HepG2 (cell line): ENCODE measurements at regions not wholly inside any gene's neighbourhood (a gene's known extent, or its start where the extent isn't known, plus 50 kb on each side); places are given as distances from the start of the nearest gene placed in this dataset.

Experiments used
- ATAC-seq: fragments of 200-7000 bp; cut with Tn5 transposase; 3 replicates; pipeline ENCODE4 v1.9.1; 2020; ENCODE audit warnings: mild to moderate bottlenecking, moderate library complexity
- BruUV-seq: library from RNA; stranded (reverse); fragments of 400-500 nt; replicated peaks from 2 replicates; lab custom pipeline; 2021; lab: Mats Ljungman, UMichigan
- CTCF ChIA-PET: fragments of 300-600 bp; formaldehyde crosslinking; extraction: SDS; loops from one replicate; lab custom pipeline; 2021; ENCODE audit warnings: low total read pairs, inconsistent platforms, low intra/inter-chr PET ratio; lab: Yijun Ruan, JAX
- POLR2A ChIA-PET: fragments of 350-600 bp; sonication (Branson Sonifier 250); formaldehyde crosslinking; loops from one replicate; lab custom pipeline; 2020; ENCODE audit warnings: antibody characterized with exemption, inconsistent platforms; lab: Yijun Ruan, JAX
- DNase-seq: peaks from one replicate; pipeline ENCODE4 v3.0.0-alpha.2; 2015; ENCODE audit warnings: low spot score
- FAIRE-seq: peaks from 3 replicates; lab custom pipeline; 2011; peaks lifted over from hg19 to GRCh38; lab: Jason Lieb, UNC
- H2AFZ ChIP-seq: one replicate; pipeline ENCODE4 v1.6.1; 2011; ENCODE audit warnings: low read length, inconsistent platforms
- H3K27ac ChIP-seq: fragments of 300-600 bp; 3 replicates; pipeline ENCODE4 v1.8.0; 2011; ENCODE audit warnings: mixed run types, mild to moderate bottlenecking, mixed read lengths, low read length, inconsistent platforms; ENCODE audit not compliant: insufficient read depth; ENCODE audit errors: extremely low read length
- H3K27me3 ChIP-seq, 2 experiments: fragments of 200-600 bp in 1 of 2; 2 replicates in 1 of 2; 3 replicates in 1 of 2; pipeline versions ENCODE4 v1.6.0 to v1.8.0; 2011; ENCODE audit warnings: low read length in 2 of 2, mild to moderate bottlenecking in 2 of 2, moderate library complexity in 2 of 2, inconsistent platforms in 1 of 2; ENCODE audit not compliant: insufficient read depth in 2 of 2, control insufficient read depth in 1 of 2
- H3K36me3 ChIP-seq, 2 experiments: fragments of 200-600 bp in 1 of 2; replicated peaks in 1 of 2; 2 replicates in 1 of 2; 3 replicates in 1 of 2; pipeline versions ENCODE4 v1.5.1 to v1.8.0; 2011; ENCODE audit warnings: low read length in 2 of 2, inconsistent platforms in 1 of 2; ENCODE audit not compliant: insufficient read depth in 2 of 2, control insufficient read depth in 1 of 2
- H3K4me1 ChIP-seq: 2 replicates; pipeline ENCODE4 v1.5.1; 2012; ENCODE audit warnings: low read length, inconsistent platforms; ENCODE audit not compliant: insufficient read depth
- H3K4me2 ChIP-seq: 2 replicates; pipeline ENCODE4 v1.6.0; 2011; ENCODE audit warnings: low read depth, low read length, inconsistent platforms
- H3K4me3 ChIP-seq, 3 experiments: fragments of 200-600 bp in 1 of 3; sonication (generic), shearing (Covaris generic) in 1 of 3; replicated peaks in 1 of 3; 2 replicates each; pipeline ENCODE4 v1.5.1; 2011 to 2016; ENCODE audit warnings: low read length in 3 of 3, inconsistent platforms in 2 of 3, low read depth in 2 of 3, mild to moderate bottlenecking in 2 of 3, control low read depth in 1 of 3, mixed read lengths in 1 of 3; ENCODE audit not compliant: insufficient read depth in 1 of 3
- H3K79me2 ChIP-seq: one replicate; pipeline ENCODE4 v1.6.1; 2011; ENCODE audit warnings: low read length, inconsistent platforms; ENCODE audit not compliant: insufficient read depth
- H3K9ac ChIP-seq: 2 replicates; pipeline ENCODE4 v1.6.0; 2011; ENCODE audit warnings: mild to moderate bottlenecking, low read depth, low read length, inconsistent platforms; ENCODE audit not compliant: insufficient read depth
- H3K9me3 ChIP-seq: 2 replicates; pipeline ENCODE4 v1.5.1; 2012; ENCODE audit warnings: mild to moderate bottlenecking, low read length
- H4K20me1 ChIP-seq: 2 replicates; pipeline ENCODE4 v1.6.0; 2011; ENCODE audit warnings: inconsistent platforms, mild to moderate bottlenecking, low read length, moderate library complexity; ENCODE audit not compliant: insufficient read depth
- ATF1 ChIP-seq: IDR thresholded peaks from 2 replicates; pipeline ENCODE4 v1.6.1; 2016; ENCODE audit warnings: mild to moderate bottlenecking, control low read depth
- FOXA1 ChIP-seq, 2 experiments: fragments of 450-650 bp in 1 of 2; sonication (generic) in 1 of 2; formaldehyde crosslinking in 1 of 2; IDR thresholded peaks; 2 replicates each; pipeline versions ENCODE4 v1.4.0 to v1.6.1; 2016 to 2020; ENCODE audit warnings: missing genetic modification reagents in 1 of 2
- HMG20B ChIP-seq: conservative IDR thresholded peaks from 2 replicates; pipeline ENCODE4 v1.6.1; 2016; ENCODE audit warnings: missing genetic modification reagents, missing compliant biosample characterization
- KLF13 ChIP-seq: sonication (generic); formaldehyde crosslinking; IDR thresholded peaks from 2 replicates; pipeline ENCODE4 v1.4.0; 2020; ENCODE audit warnings: mild to moderate bottlenecking, missing genetic modification reagents
- KLF9 ChIP-seq: IDR thresholded peaks from 2 replicates; pipeline ENCODE4 v1.6.1; 2016; ENCODE audit warnings: low read depth
- MTA1 ChIP-seq: sonication (generic); formaldehyde crosslinking; IDR thresholded peaks from 2 replicates; pipeline ENCODE4 v1.4.0; 2020; ENCODE audit warnings: missing genetic modification reagents, mild to moderate bottlenecking, borderline replicate concordance
- NCOA1 ChIP-seq: sonication (generic); formaldehyde crosslinking; IDR thresholded peaks from 2 replicates; pipeline ENCODE4 v1.9.0; 2021; ENCODE audit warnings: missing genetic modification reagents
- PHF20 ChIP-seq: sonication (generic); formaldehyde crosslinking; IDR thresholded peaks from 2 replicates; pipeline ENCODE4 v1.5.0; 2020; ENCODE audit warnings: mild to moderate bottlenecking, missing genetic modification reagents
- POLR2G ChIP-seq: fragments of 200-400 bp; formaldehyde crosslinking; IDR thresholded peaks from 2 replicates; pipeline ENCODE4 v1.6.1; 2018; ENCODE audit warnings: mild to moderate bottlenecking, low read depth, low read length, moderate library complexity
- RNF2 ChIP-seq: fragments of 450-650 bp; conservative IDR thresholded peaks from 2 replicates; pipeline ENCODE4 v1.6.1; 2016; ENCODE audit warnings: low read depth
- SATB2 ChIP-seq: sonication (generic); formaldehyde crosslinking; IDR thresholded peaks from 2 replicates; pipeline ENCODE4 v1.5.0; 2020; ENCODE audit warnings: missing genetic modification reagents
- SSRP1 ChIP-seq: IDR thresholded peaks from 2 replicates; pipeline ENCODE4 v1.6.1; 2016; ENCODE audit warnings: control low read depth
- TCF7L2 ChIP-seq: IDR thresholded peaks from 2 replicates; pipeline ENCODE4 v1.6.1; 2011; ENCODE audit warnings: mild to moderate bottlenecking, low read depth, low read length, moderate library complexity
- TERF1 ChIP-seq: sonication (generic); formaldehyde crosslinking; IDR thresholded peaks from 2 replicates; pipeline ENCODE4 v1.8.0; 2022; ENCODE audit warnings: mild to moderate bottlenecking, missing genetic modification reagents, moderate library complexity
- ZGPAT ChIP-seq: IDR thresholded peaks from 2 replicates; pipeline ENCODE4 v1.6.1; 2016; ENCODE audit warnings: mild to moderate bottlenecking
- ZNF235 ChIP-seq: sonication (generic); formaldehyde crosslinking; IDR thresholded peaks from 2 replicates; pipeline ENCODE4 v1.8.1; 2023; ENCODE audit warnings: mild to moderate bottlenecking, missing genetic modification reagents, borderline replicate concordance
- ZNF577 ChIP-seq: sonication (generic); formaldehyde crosslinking; IDR thresholded peaks from 2 replicates; pipeline ENCODE4 v1.4.0; 2020; ENCODE audit warnings: mild to moderate bottlenecking, low read depth, missing genetic modification reagents, borderline replicate concordance
- ZNF878 ChIP-seq: sonication (generic); formaldehyde crosslinking; IDR thresholded peaks from 2 replicates; pipeline ENCODE4 v1.8.1; 2023; ENCODE audit warnings: mild to moderate bottlenecking, missing genetic modification reagents, moderate library complexity
- WGBS: methylation state at CpG from one replicate; pipeline ENCODE4 v1.1.6; 2017; ENCODE audit warnings: low lambda C conversion rate; 5-methylcytosine and 5-hydroxymethylcytosine counted together
- in situ Hi-C: cut with HindIII; loops from 2 replicates; pipeline ENCODE4 v1.10.0; 2017; ENCODE audit warnings: low pct_unique_long_range_greater_than_20kb; ENCODE audit not compliant: extremely low pct_ligation_motif_present
- intact Hi-C: fragments of 100-400 bp; cut with micrococcal nuclease; formaldehyde crosslinking; loops from one replicate; pipeline ENCODE4 v1.10.0; 2022; ENCODE audit not compliant: unreplicated experiment
- TF ChIP-seq, protein P1 (sequence below): sonication (generic); formaldehyde crosslinking; IDR thresholded peaks from 2 replicates; pipeline ENCODE4 v1.9.0; 2022; ENCODE audit warnings: missing genetic modification reagents, mild to moderate bottlenecking, borderline replicate concordance
- TF ChIP-seq, protein P2 (sequence below): sonication (generic); formaldehyde crosslinking; IDR thresholded peaks from 2 replicates; pipeline ENCODE4 v1.4.0; 2020; ENCODE audit warnings: mild to moderate bottlenecking, missing genetic modification reagents

DNA sequence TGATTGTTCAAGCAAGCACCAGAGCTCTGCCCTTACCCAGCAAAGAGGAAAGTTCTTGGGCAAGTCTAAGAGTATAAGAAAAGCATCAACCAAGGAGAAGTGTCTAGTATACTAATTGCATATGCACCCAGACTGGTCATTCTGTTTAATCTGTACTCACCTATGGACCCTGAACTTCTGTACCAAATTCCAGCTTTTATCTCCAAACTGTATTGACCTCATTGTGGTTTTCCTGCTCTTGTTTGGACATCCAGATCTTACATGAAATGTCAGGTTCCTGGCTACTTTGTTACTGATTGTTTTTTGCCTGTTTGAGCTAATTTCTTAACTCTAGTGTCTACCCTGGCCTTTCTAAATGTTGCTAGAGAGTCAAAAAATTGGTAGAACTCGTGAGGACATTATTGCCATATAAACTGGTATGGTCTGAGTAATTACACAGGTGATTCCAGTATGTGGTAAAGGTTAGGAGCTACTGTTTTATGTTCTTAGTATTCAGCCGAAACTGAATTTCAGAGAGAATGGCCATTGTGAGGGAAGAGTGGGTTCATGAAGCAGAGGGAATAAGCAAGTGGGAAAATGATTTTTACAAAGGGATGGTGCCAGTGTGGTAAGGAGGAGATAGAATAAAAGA, 146.3 kb downstream of the HNMT start:
- no peaks in the 10 kb centered on the region for H4K20me1 ChIP-seq
- in situ Hi-C loops = no loop called here
- ChIA-PET CTCF (no interaction called here), POLR2A (interaction anchor here (0.7 to 2.7 kb wide), 10 partner anchors 23 to 391 kb away, joined by 3 to 40 read pairs (median 4); partner anchors contain the start of genes HNMT and SPOPL)
- H3K4me1 ChIP-seq = peaks cover 62% of the 10 kb centered on the region
- H3K27ac ChIP-seq = peak overlapping the region; percentile 72
- FAIRE-seq = peak; percentile 81
- peak; percentile 96 for DNase-seq
- H3K27me3 ChIP-seq = no peaks in the 10 kb centered on the region
- intact Hi-C loops = loop anchor here (2.0 kb wide), 1 partner anchor 28 kb away; no protein-coding TSS in a partner anchor
- BruUV-seq = no TSS peak
- H3K4me3 ChIP-seq = peak overlapping the region in 1 of 3 experiments; percentile 6; a peak in 1 of 6 replicates
- H3K9ac ChIP-seq = peak overlapping the region; percentile 51
- H3K79me2 ChIP-seq = no peaks in the 10 kb centered on the region
- 23% methylated on average over 2 of the region's 2 CpGs for WGBS
- H3K9me3 ChIP-seq = peaks cover 5% of the 10 kb centered on the region; the same call in 1 of the 2 replicates
- peak overlapping the region; percentile 50 for H2AFZ ChIP-seq
- peak overlapping the region; percentile 65 for H3K4me2 ChIP-seq
- ATAC-seq = peak; percentile 91
- H3K36me3 ChIP-seq = no peaks in the 10 kb centered on the region
- TF ChIP-seq MTA1 (no peak), ZNF878 (CRISPR knock-in tag) (peak; percentile 86; the same call in 1 of the 2 replicates), NCOA1 (no peak), POLR2G (no peak), HMG20B (CRISPR knock-in tag) (peak; percentile 74), ZGPAT (CRISPR knock-in tag) (peak; percentile 93), ZNF577 (CRISPR knock-in tag) (no peak), TERF1 (CRISPR knock-in tag) (no peak), FOXA1 (IDR thresholded peaks at IDR 0.05) (no peak), FOXA1 (CRISPR knock-in tag; IDR thresholded peaks at IDR 0.05) (peak; percentile 87), ZNF235 (no peak), TCF7L2 (peak; percentile 58; the same call in 1 of the 2 replicates), KLF13 (no peak), ATF1 (CRISPR knock-in tag) (peak; percentile 61; the same call in 1 of the 2 replicates), SSRP1 (CRISPR knock-in tag) (peak; percentile 97), PHF20 (CRISPR knock-in tag) (no peak), KLF9 (no peak), SATB2 (CRISPR knock-in tag) (no peak), RNF2 (no peak)
- TF ChIP-seq, protein P1, sequence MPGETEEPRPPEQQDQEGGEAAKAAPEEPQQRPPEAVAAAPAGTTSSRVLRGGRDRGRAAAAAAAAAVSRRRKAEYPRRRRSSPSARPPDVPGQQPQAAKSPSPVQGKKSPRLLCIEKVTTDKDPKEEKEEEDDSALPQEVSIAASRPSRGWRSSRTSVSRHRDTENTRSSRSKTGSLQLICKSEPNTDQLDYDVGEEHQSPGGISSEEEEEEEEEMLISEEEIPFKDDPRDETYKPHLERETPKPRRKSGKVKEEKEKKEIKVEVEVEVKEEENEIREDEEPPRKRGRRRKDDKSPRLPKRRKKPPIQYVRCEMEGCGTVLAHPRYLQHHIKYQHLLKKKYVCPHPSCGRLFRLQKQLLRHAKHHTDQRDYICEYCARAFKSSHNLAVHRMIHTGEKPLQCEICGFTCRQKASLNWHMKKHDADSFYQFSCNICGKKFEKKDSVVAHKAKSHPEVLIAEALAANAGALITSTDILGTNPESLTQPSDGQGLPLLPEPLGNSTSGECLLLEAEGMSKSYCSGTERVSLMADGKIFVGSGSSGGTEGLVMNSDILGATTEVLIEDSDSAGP (CRISPR knock-in tag) = no peak
- TF ChIP-seq, protein P2, sequence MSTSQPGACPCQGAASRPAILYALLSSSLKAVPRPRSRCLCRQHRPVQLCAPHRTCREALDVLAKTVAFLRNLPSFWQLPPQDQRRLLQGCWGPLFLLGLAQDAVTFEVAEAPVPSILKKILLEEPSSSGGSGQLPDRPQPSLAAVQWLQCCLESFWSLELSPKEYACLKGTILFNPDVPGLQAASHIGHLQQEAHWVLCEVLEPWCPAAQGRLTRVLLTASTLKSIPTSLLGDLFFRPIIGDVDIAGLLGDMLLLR (CRISPR knock-in tag) = no peak
